HL-60 (cell line): ENCODE measurements at regions not wholly inside any gene's neighbourhood (a gene's known extent, or its start where the extent isn't known, plus 50 kb on each side); places are given as distances from the start of the nearest gene placed in this dataset.

Experiments used
- DNase-seq, 2 experiments: peaks; one replicate each; pipeline ENCODE4 v3.0.0-alpha.2; 2010 to 2020; ENCODE audit warnings: low read depth in 1 of 2, low spot score in 1 of 2
- H3K27ac ChIP-seq: fragments of 250-450 bp; sonication (Bioruptor Pico); replicated peaks from 2 replicates; pipeline ENCODE4 v1.5.1; 2020; ENCODE audit warnings: mild to moderate bottlenecking, moderate library complexity
- H3K27me3 ChIP-seq: fragments of 250-450 bp; sonication (Bioruptor Pico); 2 replicates; pipeline ENCODE4 v1.5.1; 2021; ENCODE audit warnings: mild to moderate bottlenecking, moderate library complexity; ENCODE audit not compliant: insufficient read depth, poor library complexity, severe bottlenecking
- H3K4me3 ChIP-seq: replicated peaks from 2 replicates; pipeline ENCODE4 v1.5.1; 2011; ENCODE audit warnings: mild to moderate bottlenecking, control low read depth, low read length; ENCODE audit not compliant: insufficient read depth
- CTCF ChIP-seq: IDR thresholded peaks from one replicate; pipeline ENCODE4 v1.5.1; 2011; ENCODE audit warnings: low read length, control low read depth, inconsistent platforms; ENCODE audit not compliant: insufficient read depth
- GABPA ChIP-seq: IDR thresholded peaks from 2 replicates; pipeline ENCODE4 v1.6.1; 2012; ENCODE audit warnings: low read depth
- POLR2AphosphoS5 ChIP-seq: IDR thresholded peaks from 2 replicates; pipeline ENCODE4 v1.6.1; 2012; ENCODE audit warnings: low read depth
- REST ChIP-seq: IDR thresholded peaks from 2 replicates; pipeline ENCODE4 v1.6.1; 2012; ENCODE audit warnings: low read depth; ENCODE audit not compliant: insufficient replicate concordance
- SPI1 ChIP-seq: IDR thresholded peaks from 2 replicates; pipeline ENCODE4 v1.6.1; 2012; ENCODE audit warnings: low read depth, mild to moderate bottlenecking, borderline replicate concordance

GRCh38 chr13:56338421-56338820 lies 802.3 kb upstream of the PRR20A start:
- TF ChIP-seq REST (no peak), SPI1 (no peak), GABPA (no peak), POLR2AphosphoS5 (no peak), CTCF (no peak)
- H3K27ac ChIP-seq = no peak overlapping the region
- H3K4me3 ChIP-seq = no peak overlapping the region
- no peaks in the 10 kb centered on the region for H3K27me3 ChIP-seq
- DNase-seq = no peak

GRCh38 chr13:56347014-56347413 lies 793.7 kb upstream of the PRR20A start:
- Histone ChIP-seq H3K27ac (no peak overlapping the region), H3K27me3 (no peaks in the 10 kb centered on the region), H3K4me3 (no peak overlapping the region)
- DNase-seq = no peak
- TF ChIP-seq POLR2AphosphoS5 = no peak
- TF ChIP-seq SPI1 = no peak
- TF ChIP-seq REST = no peak
- TF ChIP-seq GABPA = no peak
- no peak for TF ChIP-seq CTCF

- Histone ChIP-seq H3K27me3 (no peaks in the 10 kb centered on the region), H3K4me3 (no peak overlapping the region), H3K27ac (no peak overlapping the region)
- TF ChIP-seq REST (no peak), GABPA (no peak), POLR2AphosphoS5 (no peak), CTCF (no peak), SPI1 (no peak)
- no peak for DNase-seq
Observed at GRCh38 chr13:56349866-56350265, 790.9 kb upstream of the PRR20A start.
